Non-pigmented ciliary epithelial cell (primary cell): ENCODE measurements at regions not wholly inside any gene's neighbourhood (a gene's known extent, or its start where the extent isn't known, plus 50 kb on each side); places are given as distances from the start of the nearest gene placed in this dataset.
"Not testable (repeated sequence)": the region's sequence is repeated elsewhere in the genome, so short reads cannot be mapped to it uniquely, and the experiment has no call there.

Experiments
- DNase-seq: peaks from one replicate; pipeline ENCODE4 v3.0.0-alpha.2; 2010; ENCODE audit warnings: low read depth

GRCh38 chr20:48405909-48406308 lies 421.9 kb downstream of the PREX1 start:
- no peak for DNase-seq

DNA sequence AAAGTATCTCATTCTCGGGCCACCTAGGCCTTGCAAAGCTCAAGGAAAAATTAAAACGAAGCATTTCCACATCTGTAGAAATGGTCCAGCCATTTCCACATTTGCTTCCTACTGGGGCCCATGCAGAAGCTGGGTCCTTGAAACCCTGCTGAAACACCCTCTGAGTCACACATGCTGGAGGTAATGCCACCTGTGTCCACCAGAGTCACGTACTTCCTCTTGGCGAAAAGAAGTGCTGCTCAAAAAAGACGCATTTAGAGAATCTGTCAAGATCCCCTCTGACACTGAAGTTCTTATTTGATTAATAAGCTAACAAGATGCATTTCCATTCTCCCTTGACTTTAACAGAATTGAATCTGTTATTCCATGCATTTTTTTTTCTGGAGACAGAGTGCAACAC lies 423.2 kb downstream of the PREX1 start:
- no peak for DNase-seq

GRCh38 chr20:48403167-48403761 lies 424.5 kb downstream of the PREX1 start:
- DNase-seq: no peak

GRCh38 chr20:48401359-48401758 lies 426.4 kb downstream of the PREX1 start:
- DNase-seq: no peak

DNA sequence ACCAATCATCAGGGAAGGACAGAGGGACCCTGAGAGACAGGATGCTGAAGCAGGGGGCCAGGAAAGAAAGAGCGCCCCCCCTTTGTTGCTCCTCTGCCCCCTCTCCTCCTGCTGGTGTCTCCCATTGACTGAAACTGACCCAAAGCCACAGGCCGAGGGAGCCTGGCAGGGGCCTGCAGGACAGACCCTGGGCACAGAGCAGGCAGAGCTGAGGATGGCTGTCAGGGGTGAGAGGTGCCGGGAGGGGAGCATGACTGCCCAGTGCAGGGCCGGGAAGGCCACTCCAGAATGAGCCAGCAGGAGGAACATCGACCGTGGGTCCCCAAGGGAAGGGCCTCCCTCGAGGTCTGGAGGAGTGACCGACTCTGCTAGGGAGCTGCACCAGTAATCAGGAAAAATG lies 427.8 kb downstream of the PREX1 start:
- DNase-seq: no peak

- DNase-seq: no peak
These were observed 429.0 kb downstream of the PREX1 start for GRCh38 chr20:48398506-48399449.

DNA sequence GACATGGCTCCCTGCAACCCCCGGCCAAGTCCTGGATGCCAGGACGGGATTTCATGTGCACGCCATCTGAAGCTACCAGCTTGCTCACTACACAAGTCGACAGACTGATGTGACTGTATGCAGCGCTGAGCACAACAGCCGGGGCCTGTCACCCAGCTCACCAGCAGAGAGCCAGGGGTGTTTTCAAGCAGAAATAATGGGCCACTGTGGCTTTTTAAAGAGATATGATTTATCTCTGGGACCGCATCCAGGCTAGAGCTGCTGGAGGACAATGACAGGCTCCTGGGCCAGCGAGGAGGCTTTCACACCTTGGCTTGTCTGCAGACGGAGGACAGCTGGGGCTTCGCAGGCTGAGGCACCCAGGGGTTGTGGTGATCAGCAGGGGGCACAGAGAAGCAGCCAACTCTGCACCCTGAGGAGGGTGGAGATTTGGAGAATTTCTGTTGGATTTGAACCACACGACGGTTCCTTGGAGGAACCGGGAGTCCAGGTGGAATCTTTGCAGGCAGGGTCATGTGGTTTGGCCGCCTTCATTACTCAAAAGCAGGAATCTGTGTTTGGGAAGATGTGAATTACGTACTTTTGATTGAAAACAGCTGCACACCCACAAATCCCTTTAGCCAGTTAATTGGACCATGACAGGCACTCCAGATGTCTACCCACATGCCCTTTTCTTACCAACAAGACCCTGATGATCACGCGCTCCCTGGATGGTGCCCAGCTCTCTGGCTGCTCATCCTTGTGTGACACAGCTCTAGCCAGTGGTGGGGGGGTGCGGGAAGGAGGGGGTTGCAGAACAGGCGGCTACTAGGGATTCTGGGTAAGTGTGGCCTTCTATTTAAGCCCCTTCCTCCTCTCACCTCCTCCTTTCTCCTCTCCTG lies 430.6 kb downstream of the PREX1 start:
- not testable (repeated sequence) for DNase-seq

DNA sequence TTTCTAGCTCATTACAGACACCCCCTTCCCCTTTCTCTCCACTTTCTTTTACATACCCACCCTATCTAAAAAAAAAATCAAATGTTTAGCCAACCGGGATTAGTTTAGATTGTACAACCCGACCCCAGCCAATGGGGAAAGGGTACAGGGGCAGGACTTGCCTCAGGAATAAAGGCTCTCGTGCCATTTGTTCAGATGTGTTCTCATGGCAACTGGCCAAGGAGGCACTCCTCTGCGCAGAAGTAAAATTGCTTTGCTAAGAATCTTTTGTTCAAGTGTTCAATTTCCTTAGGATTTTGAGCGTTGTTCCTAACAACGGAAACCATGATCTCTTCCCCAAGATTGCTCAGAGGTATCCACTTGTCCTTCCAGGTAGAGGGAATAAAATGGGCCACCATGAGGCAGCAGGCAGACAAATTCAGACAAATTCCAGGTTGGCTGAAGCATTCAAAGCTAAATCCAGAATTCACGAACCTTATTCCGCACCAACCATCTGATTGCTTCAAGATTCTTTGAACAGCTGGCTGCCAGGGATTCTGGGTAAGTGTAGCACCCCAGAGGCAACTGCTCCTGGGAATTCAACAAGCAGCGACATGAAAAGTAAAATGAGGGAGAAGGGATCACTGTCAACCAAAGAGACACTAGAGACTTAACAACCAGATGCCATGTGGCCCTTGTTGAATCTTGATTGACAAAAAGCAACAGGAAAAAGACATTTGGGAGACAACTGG lies 431.8 kb downstream of the PREX1 start:
- no peak for DNase-seq

GRCh38 chr20:48394415-48395081 lies 433.3 kb downstream of the PREX1 start:
- no peak for DNase-seq

DNA sequence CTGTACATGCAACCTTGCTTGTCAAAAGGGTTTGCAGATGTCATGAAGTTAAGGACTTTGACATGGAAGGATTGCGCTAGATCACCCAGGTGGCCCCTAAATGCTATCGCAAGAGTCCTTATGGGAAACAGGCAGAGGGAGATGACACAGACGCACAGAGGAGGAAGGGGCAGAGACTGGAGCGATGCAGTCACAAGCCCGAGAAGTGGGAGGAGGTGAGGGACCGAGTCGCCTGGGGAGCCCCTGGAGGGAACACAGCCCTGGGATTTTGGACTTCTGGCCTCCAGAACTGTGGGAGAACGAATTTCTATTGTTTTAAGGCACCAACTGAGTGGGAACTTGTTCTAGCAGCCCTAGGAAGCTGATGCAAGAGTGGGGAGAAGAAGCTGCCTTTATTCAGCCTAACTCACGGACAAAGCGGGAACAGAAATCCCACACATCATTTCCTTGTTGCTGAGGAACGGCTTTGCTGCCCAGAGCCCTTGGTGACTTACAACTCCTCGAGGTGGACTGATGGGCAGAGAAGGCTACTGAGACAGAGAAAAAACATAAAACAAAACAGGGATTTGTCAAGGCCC lies 434.0 kb downstream of the PREX1 start:
- DNase-seq: no peak

DNA sequence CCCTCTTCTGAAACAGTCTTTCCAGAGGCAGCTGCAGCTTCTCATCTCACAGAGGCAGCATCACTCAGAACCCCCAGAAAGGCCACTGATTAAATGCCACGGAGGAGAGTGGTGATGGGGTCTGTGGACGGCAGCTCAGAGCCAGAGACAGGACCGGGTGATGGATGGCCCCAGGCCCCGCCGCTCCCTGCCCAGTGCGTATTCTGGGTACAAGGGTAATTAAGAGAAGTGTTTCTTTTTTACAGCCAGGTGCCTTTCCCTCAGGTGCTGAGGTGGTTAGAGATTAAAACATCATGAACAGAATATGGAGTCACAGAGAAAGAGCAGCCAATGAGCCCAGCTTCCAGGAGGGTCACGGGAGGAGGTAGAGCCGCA lies 434.5 kb downstream of the PREX1 start:
- DNase-seq: no peak

GRCh38 chr20:48392407-48393310 lies 435.1 kb downstream of the PREX1 start:
- DNase-seq: no peak

DNA sequence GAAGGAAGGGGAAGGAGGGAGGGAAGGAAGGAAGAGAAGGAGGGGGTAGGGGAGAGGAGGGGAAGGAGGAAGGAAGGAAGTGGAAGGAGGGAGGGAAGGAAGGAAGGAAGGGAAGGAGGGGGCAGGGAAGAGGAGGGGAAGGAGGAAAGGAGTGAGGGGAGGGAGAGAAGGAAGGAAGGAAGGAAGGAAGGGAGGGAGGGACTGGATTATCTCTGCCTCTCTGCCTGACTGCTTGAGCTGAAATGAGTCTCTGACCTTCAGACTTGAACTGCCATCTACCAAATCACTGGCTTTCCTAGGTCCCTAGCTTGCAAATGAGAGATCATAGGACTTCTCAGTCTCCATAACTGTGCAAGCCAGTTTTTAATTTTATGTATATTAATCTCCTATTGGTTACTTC lies 436.8 kb downstream of the PREX1 start:
- DNase-seq: no peak

GRCh38 chr20:48387675-48388074 lies 440.1 kb downstream of the PREX1 start:
- no peak for DNase-seq

- no peak for DNase-seq
These were observed 442.3 kb downstream of the PREX1 start for GRCh38 chr20:48385527-48385926.

GRCh38 chr20:48385114-48385513 lies 442.7 kb downstream of the PREX1 start:
- DNase-seq: no peak

DNA sequence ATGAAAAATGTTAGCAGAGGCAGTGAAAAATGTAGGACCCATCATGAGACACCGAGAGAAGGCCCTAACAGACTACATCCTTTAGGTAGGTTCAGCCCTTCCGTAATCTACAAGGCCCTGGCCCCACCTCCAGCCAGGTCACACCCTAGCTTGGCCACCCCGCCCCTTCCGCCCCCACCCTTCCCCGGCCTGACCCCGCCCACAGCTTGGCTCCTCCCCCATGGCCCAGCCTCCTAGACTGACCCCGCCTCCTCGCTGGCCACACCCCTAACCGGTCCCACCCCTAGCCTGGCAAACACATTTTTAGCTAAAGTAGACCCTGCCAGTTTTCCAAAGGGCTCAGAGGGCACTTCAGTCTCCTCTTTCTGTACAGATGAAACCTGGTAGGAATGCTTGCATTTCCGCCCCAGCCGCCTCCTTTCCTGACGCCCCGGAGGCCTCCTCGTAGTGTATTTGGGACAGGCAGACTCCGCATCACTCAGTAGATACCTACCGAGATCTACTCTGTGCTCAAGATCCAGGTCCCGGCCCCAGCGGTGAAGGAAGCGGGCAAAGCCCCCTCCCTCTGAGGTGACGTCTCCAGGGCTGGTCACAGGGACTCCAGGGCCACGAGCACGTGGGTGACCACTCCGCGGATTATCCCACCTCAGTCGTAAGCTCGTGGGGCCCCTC lies 443.5 kb downstream of the PREX1 start:
- no peak for DNase-seq

DNA sequence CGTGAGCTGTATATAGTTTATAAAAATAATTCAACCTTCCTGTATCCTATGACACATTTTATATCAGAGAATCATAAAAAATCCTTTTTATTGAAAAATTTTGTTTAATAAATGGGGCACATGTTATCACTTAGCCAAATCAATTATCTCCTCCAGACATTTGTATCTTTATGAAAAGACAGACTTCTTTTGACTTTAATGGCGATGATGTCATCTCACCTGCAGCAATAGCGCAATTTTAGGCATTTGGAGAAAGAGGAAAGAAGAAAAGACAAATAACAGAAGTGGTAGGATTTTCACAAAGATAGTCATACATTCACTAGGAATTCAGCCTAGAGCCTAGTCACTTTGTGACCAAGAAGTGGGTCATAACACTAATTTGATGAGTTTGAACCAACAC lies 444.5 kb downstream of the PREX1 start:
- no peak for DNase-seq

GRCh38 chr20:48382304-48382703 lies 445.5 kb downstream of the PREX1 start:
- DNase-seq: no peak
